ENCODE measurements at regions not wholly inside any gene's neighbourhood (a gene's known extent, or its start where the extent isn't known, plus 50 kb on each side); places are given as distances from the start of the nearest gene placed in this dataset.
"Not testable (repeated sequence)": the region's sequence is repeated elsewhere in the genome, so short reads cannot be mapped to it uniquely, and the experiment has no call there.

DNA sequence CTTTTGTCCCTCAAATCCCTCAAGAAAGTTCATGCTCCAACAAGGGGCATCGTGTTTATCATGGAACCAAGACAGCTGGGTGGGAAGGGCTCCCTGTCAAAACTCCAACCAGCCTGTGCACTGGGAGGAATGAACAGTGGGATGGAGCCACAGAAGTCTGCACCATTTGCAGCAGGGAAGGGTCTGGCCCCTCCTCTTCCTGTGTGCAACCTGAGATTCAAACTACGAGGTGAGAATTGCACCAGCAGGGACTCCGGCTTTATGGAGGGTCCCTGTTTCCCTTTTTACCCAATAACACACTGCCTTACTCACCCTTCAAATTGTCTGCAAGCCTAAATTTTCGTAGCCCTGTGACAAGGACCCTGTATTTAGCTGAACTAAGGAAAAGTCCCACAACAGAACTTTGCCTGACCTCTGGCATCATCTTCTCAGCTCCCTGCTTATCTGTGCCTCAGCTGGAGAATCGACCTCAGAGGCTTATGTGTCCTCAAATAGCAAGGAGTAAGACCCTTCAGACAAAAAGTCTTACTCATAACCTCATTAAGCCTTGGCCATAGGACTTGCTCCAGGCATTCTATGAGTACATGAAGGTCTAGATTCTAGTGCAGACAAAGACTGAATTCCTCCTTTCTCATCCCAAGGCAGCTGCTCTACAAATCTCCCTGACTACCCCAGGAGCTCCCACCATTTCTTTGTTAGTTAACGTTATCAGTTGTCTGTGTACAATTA lies 178.3 kb upstream of the SERPINE2 start:
- no peak for DNase-seq
- intact Hi-C loops (cut with DNase I; ENCODE audit: low total_unique reads): no loop called here
- 73 to 75% methylated on average over 6 of the region's 6 CpGs for WGBS, 2 donors (ENCODE audit: low coverage in 1 of 2)

GRCh38 chr2:224215611-224216010 lies 176.5 kb upstream of the SERPINE2 start:
- H3K27ac ChIP-seq; H3K27me3 ChIP-seq; in situ Hi-C loops (cut with MboI; ENCODE audit: low pct_ligation_motif_present in 1 of 4, low pct_unique_long_range_greater_than_20kb in 1 of 4, low sequenced_read_pairs in 3 of 4); DNase-seq; H3K4me1 ChIP-seq; H3K36me3 ChIP-seq; intact Hi-C loops (cut with DNase I; ENCODE audit: low total_unique reads); H3K9me3 ChIP-seq; H3K4me3 ChIP-seq: not testable (repeated sequence)
- 90% methylated on average over 3 of the region's 3 CpGs; no CpG with 5 or more reads in 1 of the 2 donors for WGBS, 2 donors (ENCODE audit: low coverage in 1 of 2)

More for the DNA sequence above, 178.3 kb upstream of the SERPINE2 start:
- H3K4me3 ChIP-seq: no peak overlapping the region
- in situ Hi-C loops (cut with MboI; ENCODE audit: low pct_ligation_motif_present in 1 of 4, low pct_unique_long_range_greater_than_20kb in 1 of 4, low sequenced_read_pairs in 3 of 4): no loop called here
- TF ChIP-seq POLR2AphosphoS5 (IDR thresholded peaks at IDR 0.05): no peak
- TF ChIP-seq POLR2A (IDR thresholded peaks at IDR 0.05): no peak
- TF ChIP-seq EP300 (IDR thresholded peaks at IDR 0.05; ENCODE audit: low read depth): no peak
- TF ChIP-seq CTCF (IDR thresholded peaks at IDR 0.05): no peak
- no peaks in the 10 kb centered on the region for H3K9me3 ChIP-seq
- H3K4me1 ChIP-seq: no peaks in the 10 kb centered on the region
- H3K27ac ChIP-seq: no peak overlapping the region
- H3K36me3 ChIP-seq: no peaks in the 10 kb centered on the region
- no peaks in the 10 kb centered on the region for H3K27me3 ChIP-seq

DNA sequence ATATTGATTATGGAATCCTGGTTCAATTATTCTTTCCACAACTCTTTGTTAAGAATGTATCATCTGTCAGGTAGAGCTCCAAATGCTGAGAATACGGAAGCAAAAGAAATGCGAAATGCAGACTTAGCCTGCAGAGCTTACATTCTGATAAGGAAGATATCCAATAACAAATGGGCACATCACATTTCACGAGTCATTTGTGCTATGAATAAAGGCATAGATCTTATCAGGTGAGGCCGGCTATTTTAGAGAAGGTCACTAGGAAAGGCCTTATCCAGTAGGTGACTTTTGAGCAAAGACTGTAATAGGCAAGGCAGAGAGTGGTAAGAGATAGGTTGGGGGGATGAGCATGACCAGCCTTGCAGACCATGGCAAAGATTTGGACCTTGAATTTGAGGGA lies 174.3 kb upstream of the SERPINE2 start:
- Histone ChIP-seq H3K4me3 (no peak overlapping the region), H3K36me3 (no peaks in the 10 kb centered on the region), H3K27ac (no peak overlapping the region), H3K9me3 (no peaks in the 10 kb centered on the region), H3K4me1 (no peaks in the 10 kb centered on the region), H3K27me3 (no peaks in the 10 kb centered on the region)
- in situ Hi-C loops (cut with MboI; ENCODE audit: low pct_ligation_motif_present in 1 of 4, low pct_unique_long_range_greater_than_20kb in 1 of 4, low sequenced_read_pairs in 3 of 4): no loop called here
- DNase-seq: no peak
- intact Hi-C loops (cut with DNase I; ENCODE audit: low total_unique reads): no loop called here
- TF ChIP-seq EP300 (IDR thresholded peaks at IDR 0.05; ENCODE audit: low read depth) (no peak), CTCF (IDR thresholded peaks at IDR 0.05) (no peak), POLR2A (IDR thresholded peaks at IDR 0.05) (no peak), POLR2AphosphoS5 (IDR thresholded peaks at IDR 0.05) (no peak)
- WGBS, 2 donors (ENCODE audit: low coverage in 1 of 2): 72 to 86% methylated on average over 3 to 4 of the region's 4 CpGs

- Histone ChIP-seq H3K27ac (no peak overlapping the region), H3K36me3 (no peaks in the 10 kb centered on the region), H3K4me1 (no peaks in the 10 kb centered on the region), H3K4me3 (no peak overlapping the region), H3K9me3 (no peaks in the 10 kb centered on the region), H3K27me3 (no peaks in the 10 kb centered on the region)
- no peak for DNase-seq
- TF ChIP-seq EP300 (IDR thresholded peaks at IDR 0.05; ENCODE audit: low read depth) (no peak), CTCF (IDR thresholded peaks at IDR 0.05) (no peak), POLR2AphosphoS5 (IDR thresholded peaks at IDR 0.05) (no peak), POLR2A (IDR thresholded peaks at IDR 0.05) (no peak)
- intact Hi-C loops (cut with DNase I; ENCODE audit: low total_unique reads): no loop called here
- in situ Hi-C loops (cut with MboI; ENCODE audit: low pct_ligation_motif_present in 1 of 4, low pct_unique_long_range_greater_than_20kb in 1 of 4, low sequenced_read_pairs in 3 of 4): no loop called here
- WGBS, 2 donors (ENCODE audit: low coverage in 1 of 2): 65 to 68% methylated on average over 4 of the region's 4 CpGs
These were observed 172.7 kb upstream of the SERPINE2 start for GRCh38 chr2:224211791-224212190.

- Histone ChIP-seq H3K27me3 (no peaks in the 10 kb centered on the region), H3K36me3 (no peaks in the 10 kb centered on the region), H3K27ac (no peak overlapping the region), H3K4me3 (no peak overlapping the region), H3K9me3 (no peaks in the 10 kb centered on the region), H3K4me1 (no peaks in the 10 kb centered on the region)
- no peak for DNase-seq
- TF ChIP-seq POLR2A (IDR thresholded peaks at IDR 0.05) (no peak), CTCF (IDR thresholded peaks at IDR 0.05) (no peak), EP300 (IDR thresholded peaks at IDR 0.05; ENCODE audit: low read depth) (no peak), POLR2AphosphoS5 (IDR thresholded peaks at IDR 0.05) (no peak)
- intact Hi-C loops (cut with DNase I; ENCODE audit: low total_unique reads) (no loop called here), in situ Hi-C loops (cut with MboI; ENCODE audit: low pct_ligation_motif_present in 1 of 4, low pct_unique_long_range_greater_than_20kb in 1 of 4, low sequenced_read_pairs in 3 of 4) (no loop called here)
These were observed 172.0 kb upstream of the SERPINE2 start for GRCh38 chr2:224211181-224211480.

All from transverse colon (tissue), 4 donors.